ENCODE measurements at regions not wholly inside any gene's neighbourhood (a gene's known extent, or its start where the extent isn't known, plus 50 kb on each side); places are given as distances from the start of the nearest gene placed in this dataset.

DNA sequence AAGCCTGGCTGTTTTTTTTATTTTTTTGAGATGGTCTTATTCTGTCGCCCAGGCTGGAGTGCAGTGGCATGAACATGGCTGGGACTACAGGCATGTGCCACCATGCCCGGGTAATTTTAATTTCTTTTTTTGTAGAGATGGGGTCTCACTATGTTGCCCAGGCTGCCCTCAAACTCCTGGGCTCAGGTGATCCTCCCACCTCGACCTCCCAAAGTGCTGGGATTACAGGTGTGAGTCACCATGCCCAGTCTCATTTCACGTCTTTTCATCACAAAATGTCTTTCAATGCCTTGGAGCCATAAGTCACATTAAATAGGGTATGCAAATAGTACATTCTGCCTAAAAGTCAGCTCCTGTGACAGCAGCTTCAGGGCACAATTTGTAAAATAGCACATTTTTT, 52.8 kb downstream of the SOX2 start:
- no peaks in the 10 kb centered on the region for H3K9me3 Mint-ChIP-seq
- CTCF ChIA-PET: no interaction called here
- POLR2A ChIA-PET: no interaction called here

DNA sequence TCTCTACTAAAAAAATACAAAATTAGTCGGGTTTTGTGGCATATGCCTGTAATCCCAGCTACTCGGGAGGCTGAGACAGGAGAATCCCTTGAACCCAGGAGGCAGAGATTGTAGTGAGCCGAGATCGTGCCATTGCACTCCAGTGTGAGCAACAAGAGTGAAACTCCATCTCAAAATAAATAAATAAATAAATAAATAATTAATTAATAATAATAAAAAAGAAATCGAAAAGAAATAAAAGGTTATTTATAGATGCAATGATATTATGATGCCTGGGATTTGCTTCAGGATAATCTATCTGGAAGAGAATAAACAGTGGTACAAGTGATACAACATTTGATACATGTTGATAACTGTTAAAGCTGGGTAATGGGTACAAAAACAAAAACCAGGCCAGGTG, 58.6 kb downstream of the SOX2 start:
- DNase-seq: no peak
- ChIA-PET POLR2A (no interaction called here), CTCF (no interaction called here)
- no peak overlapping the region for H3K4me3 Mint-ChIP-seq
- no peaks in the 10 kb centered on the region for H3K36me3 Mint-ChIP-seq (ENCODE audit: low read depth)
- no peak overlapping the region for H3K27ac Mint-ChIP-seq
- H3K27me3 Mint-ChIP-seq: no peaks in the 10 kb centered on the region
- H3K9me3 Mint-ChIP-seq: no peaks in the 10 kb centered on the region
- no peaks in the 10 kb centered on the region for H3K4me1 Mint-ChIP-seq

More for the DNA sequence above, 52.8 kb downstream of the SOX2 start:
- Mint-ChIP-seq H3K4me1 (no peaks in the 10 kb centered on the region), H3K36me3 (ENCODE audit: low read depth) (no peaks in the 10 kb centered on the region), H3K4me3 (no peak overlapping the region), H3K27me3 (no peaks in the 10 kb centered on the region), H3K27ac (no peak overlapping the region)
- DNase-seq: no peak

DNA sequence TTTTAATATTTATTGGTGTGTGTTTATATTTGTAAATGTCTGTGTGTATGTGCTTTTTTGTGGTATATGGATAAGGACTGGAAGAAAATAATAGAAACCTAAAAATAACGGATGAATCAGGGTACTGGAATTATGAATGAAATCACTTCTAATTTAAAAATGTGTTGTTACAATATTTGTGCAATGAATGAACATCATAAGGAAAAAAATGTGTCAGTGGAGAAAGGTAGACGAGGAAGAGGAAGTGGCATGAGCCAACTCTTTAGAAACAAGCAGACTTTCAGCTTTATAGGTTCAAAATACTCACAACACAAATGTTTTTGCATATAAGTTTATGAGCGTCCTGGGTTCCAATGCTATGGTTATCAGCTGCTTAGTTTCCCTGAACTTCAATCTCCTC, 59.4 kb downstream of the SOX2 start:
- Mint-ChIP-seq H3K27me3 (no peaks in the 10 kb centered on the region), H3K4me1 (no peaks in the 10 kb centered on the region), H3K4me3 (no peak overlapping the region), H3K9me3 (no peaks in the 10 kb centered on the region), H3K27ac (no peak overlapping the region), H3K36me3 (ENCODE audit: low read depth) (no peaks in the 10 kb centered on the region)
- no peak for DNase-seq
- ChIA-PET CTCF (no interaction called here), POLR2A (no interaction called here)

DNA sequence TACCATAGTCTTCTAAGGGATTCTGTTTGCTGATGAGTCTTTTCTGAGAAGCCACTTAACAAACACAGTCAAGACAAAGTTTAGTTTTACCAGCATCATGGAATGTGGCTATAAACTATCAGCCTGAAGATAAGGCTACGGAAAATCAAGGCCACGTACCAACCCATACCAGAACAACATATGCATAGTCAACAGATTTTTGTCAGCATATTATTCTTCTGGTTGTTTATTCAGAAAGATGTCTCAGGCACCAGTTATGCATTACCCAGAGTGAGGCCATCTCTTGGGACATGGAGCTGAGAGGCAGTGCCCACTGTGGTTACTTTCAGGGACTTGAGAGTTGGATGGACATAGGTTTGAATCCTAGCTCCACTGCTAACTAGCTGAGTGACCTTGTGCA, 60.4 kb downstream of the SOX2 start:
- H3K9me3 Mint-ChIP-seq: no peaks in the 10 kb centered on the region
- ChIA-PET POLR2A (no interaction called here), CTCF (no interaction called here)
- no peak overlapping the region for H3K4me3 Mint-ChIP-seq
- no peak overlapping the region for H3K27ac Mint-ChIP-seq
- no peaks in the 10 kb centered on the region for H3K4me1 Mint-ChIP-seq
- no peak for DNase-seq
- H3K27me3 Mint-ChIP-seq: no peaks in the 10 kb centered on the region
- no peaks in the 10 kb centered on the region for H3K36me3 Mint-ChIP-seq (ENCODE audit: low read depth)

DNA sequence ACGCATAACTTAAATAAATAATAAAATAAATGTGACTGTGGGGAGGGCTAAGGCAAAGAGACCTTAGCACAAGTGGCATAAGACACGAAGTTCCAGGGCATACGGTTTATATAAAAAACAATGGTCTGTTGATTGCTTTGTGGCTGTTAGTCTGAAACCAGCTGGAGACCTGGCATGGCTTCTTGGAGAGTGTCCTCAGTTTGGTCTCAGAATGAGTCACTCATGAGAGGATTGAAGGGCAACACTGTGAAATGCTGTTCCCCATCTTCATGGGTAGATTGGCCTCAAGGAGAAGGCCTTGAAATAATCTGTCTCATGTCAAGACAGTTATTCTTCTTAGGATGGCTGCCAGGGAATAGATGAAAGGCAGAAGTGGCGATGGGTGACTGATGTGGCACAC, 62.2 kb downstream of the SOX2 start:
- DNase-seq: no peak
- CTCF ChIA-PET: no interaction called here
- H3K9me3 Mint-ChIP-seq: no peaks in the 10 kb centered on the region
- no peaks in the 10 kb centered on the region for H3K4me1 Mint-ChIP-seq
- no peaks in the 10 kb centered on the region for H3K27me3 Mint-ChIP-seq
- H3K4me3 Mint-ChIP-seq: no peak overlapping the region
- POLR2A ChIA-PET: no interaction called here
- no peaks in the 10 kb centered on the region for H3K36me3 Mint-ChIP-seq (ENCODE audit: low read depth)
- no peak overlapping the region for H3K27ac Mint-ChIP-seq

DNA sequence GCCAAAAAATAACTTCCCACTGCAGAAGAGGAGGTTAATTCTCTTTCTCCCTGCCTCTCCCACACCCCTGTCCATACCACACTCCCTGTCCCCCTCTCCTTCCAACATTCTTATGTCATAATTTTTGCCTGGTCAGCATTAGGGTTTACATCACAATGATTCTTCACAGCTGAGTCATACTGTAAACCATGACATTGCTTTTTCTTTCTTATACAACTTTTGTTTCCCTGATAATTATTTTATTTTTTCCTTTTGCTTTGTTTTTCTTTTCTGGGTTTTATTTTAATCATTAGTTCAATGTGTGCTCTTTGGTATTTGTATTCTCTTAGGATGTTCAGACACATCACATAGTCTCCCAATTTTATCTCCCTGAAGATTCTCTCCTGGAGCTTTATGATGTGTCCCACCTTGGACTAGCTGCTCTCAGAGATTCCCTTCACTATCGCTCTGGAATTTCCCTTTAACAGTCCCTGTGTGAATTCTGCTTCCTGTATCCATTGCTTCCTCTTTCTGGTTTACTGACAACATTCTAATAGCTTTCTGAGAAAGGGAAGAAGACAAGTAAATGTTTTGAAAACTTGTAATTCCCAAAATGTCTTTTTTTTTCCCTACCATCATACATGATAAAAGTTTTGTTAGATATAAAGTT, 70.7 kb downstream of the SOX2 start:
- ChIA-PET CTCF (no interaction called here), POLR2A (no interaction called here)
- Mint-ChIP-seq H3K4me1 (no peaks in the 10 kb centered on the region), H3K9me3 (no peaks in the 10 kb centered on the region), H3K36me3 (ENCODE audit: low read depth) (no peaks in the 10 kb centered on the region), H3K27me3 (no peaks in the 10 kb centered on the region), H3K4me3 (no peak overlapping the region), H3K27ac (no peak overlapping the region)
- no peak for DNase-seq

DNA sequence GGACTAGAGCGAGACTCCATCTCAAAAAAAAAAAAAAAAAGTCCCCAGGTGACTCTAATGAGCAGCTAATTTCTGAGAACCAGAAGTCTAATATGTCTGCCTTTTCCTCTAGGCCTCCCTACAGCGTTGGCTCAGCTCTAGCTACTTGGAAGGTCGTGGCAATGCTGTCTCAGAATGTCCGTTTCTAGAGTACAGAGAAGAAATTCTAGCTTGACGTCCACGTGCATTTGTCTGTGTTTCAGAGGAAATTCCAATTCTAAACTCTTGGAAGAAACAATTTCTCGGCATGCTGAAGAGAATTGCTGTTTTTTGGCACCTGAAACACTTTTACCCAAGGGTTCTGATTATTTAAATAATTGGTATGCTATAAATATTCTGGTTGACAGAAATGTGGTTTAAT, 78.8 kb downstream of the SOX2 start:
- no peak for DNase-seq
- Mint-ChIP-seq H3K4me1 (no peaks in the 10 kb centered on the region), H3K4me3 (no peak overlapping the region), H3K27me3 (no peaks in the 10 kb centered on the region), H3K9me3 (no peaks in the 10 kb centered on the region), H3K36me3 (ENCODE audit: low read depth) (no peaks in the 10 kb centered on the region), H3K27ac (no peak overlapping the region)
- CTCF ChIA-PET: no interaction called here
- POLR2A ChIA-PET: no interaction called here

DNA sequence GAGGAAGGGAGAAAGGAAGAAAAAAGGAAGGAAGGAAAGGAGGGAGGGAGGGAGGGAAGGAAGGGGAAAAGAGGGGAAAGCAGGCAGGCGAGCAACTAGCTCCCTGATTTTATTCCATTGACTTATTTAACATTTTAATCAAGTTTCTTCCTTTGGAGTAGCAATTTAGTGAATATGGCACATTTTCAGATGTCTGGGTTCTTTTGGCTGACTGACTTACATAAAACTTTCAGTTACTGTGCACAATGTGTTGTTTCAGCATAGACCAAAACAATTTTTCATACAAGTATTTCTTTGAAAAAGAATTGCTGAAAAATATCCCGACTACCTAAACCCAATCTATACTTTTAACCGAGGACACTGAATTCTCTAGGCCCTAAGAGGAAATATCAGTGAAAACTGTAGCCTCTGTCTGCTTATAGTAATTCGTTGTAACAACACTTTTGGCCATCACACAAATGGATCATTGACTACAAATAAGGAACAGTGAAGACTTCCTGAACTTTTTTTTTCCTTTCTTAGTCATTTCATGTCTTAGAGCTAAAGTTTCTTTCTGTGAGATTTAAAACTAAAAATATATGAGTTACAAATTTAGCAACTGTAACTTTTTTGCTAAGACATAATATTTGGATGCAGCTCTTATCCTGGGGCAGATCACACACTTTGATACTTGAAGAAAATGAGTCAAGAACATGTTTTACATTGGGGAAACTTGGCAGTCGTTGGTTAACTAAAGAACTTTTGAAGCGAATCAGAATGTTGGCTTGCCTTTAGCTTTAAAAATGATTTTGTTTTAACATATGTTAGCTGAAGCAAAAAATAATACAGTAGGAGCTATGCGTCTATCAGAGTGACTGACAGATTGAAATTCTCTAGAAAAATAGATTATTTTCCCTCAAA, 79.6 kb downstream of the SOX2 start:
- Mint-ChIP-seq H3K27ac (no peak overlapping the region), H3K27me3 (no peaks in the 10 kb centered on the region), H3K36me3 (ENCODE audit: low read depth) (no peaks in the 10 kb centered on the region), H3K9me3 (no peaks in the 10 kb centered on the region), H3K4me3 (no peak overlapping the region), H3K4me1 (no peaks in the 10 kb centered on the region)
- ChIA-PET POLR2A (no interaction called here), CTCF (interaction anchor here (0.6 kb wide), 2 partner anchors 78 to 186 kb away, joined by 3 read pairs; no protein-coding TSS in a partner anchor)
- DNase-seq: no peak

DNA sequence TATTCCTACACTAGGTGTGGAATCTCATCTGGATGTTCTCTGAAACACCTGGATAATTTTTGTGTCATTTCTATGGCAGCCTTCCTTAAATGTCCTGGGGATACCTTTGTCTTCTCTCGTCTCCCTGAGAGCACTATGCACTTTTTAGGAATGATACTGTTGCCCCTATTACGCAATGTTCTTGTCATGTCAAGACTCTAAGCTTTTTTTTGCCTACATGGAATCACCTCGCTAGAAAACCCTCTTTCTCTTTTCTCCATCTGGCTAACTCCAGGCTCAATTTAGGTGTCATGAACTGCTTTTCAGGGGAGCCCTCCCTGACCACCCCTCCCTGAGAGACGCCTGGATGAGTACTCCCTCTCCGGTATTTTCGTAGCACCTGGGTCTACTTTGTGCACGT, 81.3 kb downstream of the SOX2 start:
- Mint-ChIP-seq H3K4me1 (no peaks in the 10 kb centered on the region), H3K9me3 (no peaks in the 10 kb centered on the region), H3K36me3 (ENCODE audit: low read depth) (no peaks in the 10 kb centered on the region), H3K27ac (no peak overlapping the region), H3K27me3 (no peaks in the 10 kb centered on the region), H3K4me3 (no peak overlapping the region)
- ChIA-PET POLR2A (no interaction called here), CTCF (no interaction called here)
- no peak for DNase-seq

DNA sequence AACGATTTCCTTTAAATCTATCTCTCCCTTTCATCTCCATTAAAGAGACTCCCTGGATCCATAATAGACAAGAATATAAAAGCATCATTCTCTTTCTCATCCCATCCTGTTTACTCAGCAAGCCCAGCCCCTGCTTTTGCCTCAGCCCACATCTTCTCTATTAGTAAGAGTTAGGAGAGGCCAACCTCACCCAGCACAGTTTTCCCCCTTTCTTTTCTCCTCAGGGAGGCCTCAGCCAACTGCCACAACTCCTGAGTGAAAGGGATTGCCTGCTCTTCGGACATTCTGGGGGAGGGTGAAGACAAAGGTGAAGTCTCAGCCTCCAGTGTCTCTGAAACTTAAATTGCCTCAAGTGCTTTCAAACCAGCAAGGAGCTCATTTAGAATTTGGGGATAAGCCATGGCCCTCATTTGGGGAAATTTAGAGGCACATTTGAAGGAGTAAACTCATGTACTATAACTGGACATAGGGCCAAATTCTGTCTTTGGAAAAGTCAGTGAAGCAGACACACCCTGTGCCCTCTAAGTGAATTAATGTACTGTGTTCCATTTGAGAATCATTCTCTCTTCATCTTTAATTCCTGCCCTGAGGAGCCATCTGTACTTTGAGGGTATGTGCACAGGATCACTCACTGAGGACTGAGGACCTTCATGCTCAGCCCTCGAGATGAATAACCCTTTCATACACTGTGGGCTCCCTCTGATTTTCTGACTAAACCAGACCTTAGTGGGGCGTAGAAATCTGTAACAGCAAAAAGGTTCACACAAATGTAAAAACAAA, 82.5 kb downstream of the SOX2 start:
- no peaks in the 10 kb centered on the region for H3K27me3 Mint-ChIP-seq
- no peak overlapping the region for H3K4me3 Mint-ChIP-seq
- H3K9me3 Mint-ChIP-seq: no peaks in the 10 kb centered on the region
- no peaks in the 10 kb centered on the region for H3K4me1 Mint-ChIP-seq
- H3K27ac Mint-ChIP-seq: no peak overlapping the region
- ChIA-PET CTCF (no interaction called here), POLR2A (no interaction called here)
- no peak for DNase-seq
- no peaks in the 10 kb centered on the region for H3K36me3 Mint-ChIP-seq (ENCODE audit: low read depth)

DNA sequence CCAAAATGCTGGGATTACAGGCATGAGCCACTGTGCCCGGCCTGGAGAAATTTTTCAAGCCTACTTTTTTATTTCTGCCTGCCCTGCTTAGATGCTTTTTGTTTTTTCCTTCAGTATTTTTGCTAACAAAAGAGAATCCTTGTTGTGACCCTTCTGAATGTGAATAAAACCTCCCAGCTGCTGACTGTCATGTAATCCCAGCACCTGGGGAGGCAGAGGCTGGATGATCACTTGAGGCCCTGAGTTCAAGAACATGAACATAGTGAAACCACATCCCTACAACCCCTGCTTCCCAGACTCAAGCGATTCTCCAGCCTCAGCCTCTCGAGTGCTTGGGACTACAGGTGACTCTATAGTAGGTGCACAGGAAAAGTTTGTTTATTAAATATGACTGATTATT, 84.9 kb downstream of the SOX2 start:
- H3K27me3 Mint-ChIP-seq: no peaks in the 10 kb centered on the region
- H3K4me3 Mint-ChIP-seq: no peak overlapping the region
- H3K9me3 Mint-ChIP-seq: no peaks in the 10 kb centered on the region
- no peaks in the 10 kb centered on the region for H3K36me3 Mint-ChIP-seq (ENCODE audit: low read depth)
- POLR2A ChIA-PET: no interaction called here
- CTCF ChIA-PET: no interaction called here
- no peak overlapping the region for H3K27ac Mint-ChIP-seq
- no peak for DNase-seq
- no peaks in the 10 kb centered on the region for H3K4me1 Mint-ChIP-seq

DNA sequence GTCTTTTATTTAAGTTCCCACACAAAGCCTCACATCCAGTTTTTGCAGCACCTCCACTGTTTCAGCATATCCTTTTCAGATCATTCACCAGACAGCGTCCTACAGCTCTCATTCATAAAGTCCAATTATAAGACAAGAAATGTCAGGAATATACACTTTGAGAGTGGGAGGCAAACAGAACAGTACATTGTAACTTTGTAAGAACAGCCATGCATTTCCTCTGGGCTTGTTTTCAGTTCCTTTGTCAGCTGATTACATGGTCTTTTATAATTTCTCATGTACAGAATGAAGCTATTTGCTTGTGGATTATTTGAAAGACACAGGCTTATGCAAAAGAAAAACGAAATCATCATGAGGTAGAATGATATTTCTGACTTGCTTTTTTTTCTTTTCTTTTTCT, 85.7 kb downstream of the SOX2 start:
- no peaks in the 10 kb centered on the region for H3K4me1 Mint-ChIP-seq
- H3K27ac Mint-ChIP-seq: no peak overlapping the region
- no peak overlapping the region for H3K4me3 Mint-ChIP-seq
- H3K36me3 Mint-ChIP-seq (ENCODE audit: low read depth): no peaks in the 10 kb centered on the region
- ChIA-PET POLR2A (no interaction called here), CTCF (no interaction called here)
- H3K9me3 Mint-ChIP-seq: no peaks in the 10 kb centered on the region
- no peaks in the 10 kb centered on the region for H3K27me3 Mint-ChIP-seq
- DNase-seq: no peak

DNA sequence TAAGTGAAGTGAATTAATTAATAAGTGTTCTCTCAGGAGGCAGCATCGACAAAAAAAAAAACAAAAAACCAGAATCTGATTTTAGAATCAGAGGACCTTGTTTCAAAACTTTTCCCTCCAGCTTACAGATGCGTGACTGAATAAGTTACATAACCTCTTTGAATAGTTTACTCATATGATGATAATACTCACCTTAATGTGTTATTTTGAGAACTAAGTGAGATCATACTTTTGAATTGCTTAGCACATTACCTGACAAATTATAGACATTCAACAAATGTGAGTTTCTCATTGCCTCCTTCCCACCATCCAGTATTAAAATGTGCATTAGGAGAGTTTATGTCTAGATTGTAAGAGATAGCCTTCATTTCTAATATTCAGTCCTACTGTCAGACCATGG, 94.0 kb downstream of the SOX2 start:
- H3K27me3 Mint-ChIP-seq: no peaks in the 10 kb centered on the region

More for the DNA sequence above, 94.0 kb downstream of the SOX2 start:
- H3K27ac Mint-ChIP-seq: no peak overlapping the region
- no peaks in the 10 kb centered on the region for H3K9me3 Mint-ChIP-seq
- H3K4me3 Mint-ChIP-seq: no peak overlapping the region
- DNase-seq: no peak
- H3K4me1 Mint-ChIP-seq: no peaks in the 10 kb centered on the region
- ChIA-PET POLR2A (no interaction called here), CTCF (no interaction called here)
- H3K36me3 Mint-ChIP-seq (ENCODE audit: low read depth): no peaks in the 10 kb centered on the region

Data from activated CD4-positive, alpha-beta T cell treated with anti-CD3 and anti-CD28 coated beads, Interleukin-2, amount 10 ng/mL, durations not matched to agents 7 days and 5 days (primary cell).